Ectodermal cell (in vitro differentiated cells): ENCODE measurements at regions not wholly inside any gene's neighbourhood (a gene's known extent, or its start where the extent isn't known, plus 50 kb on each side); places are given as distances from the start of the nearest gene placed in this dataset.

Experiments used
- H3K27ac ChIP-seq: 2 replicates; pipeline ENCODE4 v1.7.0; 2013; ENCODE audit warnings: mild to moderate bottlenecking, low read depth, low read length; ENCODE audit not compliant: insufficient read depth, poor library complexity, severe bottlenecking
- H3K27me3 ChIP-seq: 2 replicates; pipeline ENCODE4 v1.7.0; 2013; ENCODE audit warnings: mild to moderate bottlenecking, low read length; ENCODE audit not compliant: insufficient read depth, control insufficient read depth, poor library complexity, severe bottlenecking
- H3K36me3 ChIP-seq: one replicate; pipeline ENCODE4 v1.7.0; 2013; ENCODE audit warnings: low read length; ENCODE audit not compliant: control insufficient read depth, insufficient read depth
- H3K4me1 ChIP-seq: one replicate; pipeline ENCODE4 v1.7.0; 2013; ENCODE audit warnings: low read length; ENCODE audit not compliant: control insufficient read depth, insufficient read depth
- H3K4me3 ChIP-seq: 2 replicates; pipeline ENCODE4 v1.7.0; 2013; ENCODE audit warnings: low read depth, low read length, control low read depth; ENCODE audit not compliant: insufficient read depth
- H3K9me3 ChIP-seq: 2 replicates; pipeline ENCODE4 v1.7.0; 2013; ENCODE audit warnings: mild to moderate bottlenecking, low read length, moderate library complexity; ENCODE audit not compliant: control insufficient read depth
- WGBS, 2 experiments: methylation state at CpG; one replicate each; pipeline ENCODE4 v1.1.7; 2013; ENCODE audit warnings: missing lambda C conversion rate in 2 of 2; 5-methylcytosine and 5-hydroxymethylcytosine counted together

GRCh38 chr6:140372064-140372463 lies 997.6 kb upstream of the CITED2 start:
- Histone ChIP-seq H3K27me3 (no peaks in the 10 kb centered on the region), H3K36me3 (no peaks in the 10 kb centered on the region), H3K9me3 (no peaks in the 10 kb centered on the region), H3K4me1 (no peaks in the 10 kb centered on the region), H3K4me3 (no peak overlapping the region), H3K27ac (no peak overlapping the region)
- WGBS, 2 experiments, result 72 to 85% methylated on average over 3 of the region's 4 CpGs

DNA sequence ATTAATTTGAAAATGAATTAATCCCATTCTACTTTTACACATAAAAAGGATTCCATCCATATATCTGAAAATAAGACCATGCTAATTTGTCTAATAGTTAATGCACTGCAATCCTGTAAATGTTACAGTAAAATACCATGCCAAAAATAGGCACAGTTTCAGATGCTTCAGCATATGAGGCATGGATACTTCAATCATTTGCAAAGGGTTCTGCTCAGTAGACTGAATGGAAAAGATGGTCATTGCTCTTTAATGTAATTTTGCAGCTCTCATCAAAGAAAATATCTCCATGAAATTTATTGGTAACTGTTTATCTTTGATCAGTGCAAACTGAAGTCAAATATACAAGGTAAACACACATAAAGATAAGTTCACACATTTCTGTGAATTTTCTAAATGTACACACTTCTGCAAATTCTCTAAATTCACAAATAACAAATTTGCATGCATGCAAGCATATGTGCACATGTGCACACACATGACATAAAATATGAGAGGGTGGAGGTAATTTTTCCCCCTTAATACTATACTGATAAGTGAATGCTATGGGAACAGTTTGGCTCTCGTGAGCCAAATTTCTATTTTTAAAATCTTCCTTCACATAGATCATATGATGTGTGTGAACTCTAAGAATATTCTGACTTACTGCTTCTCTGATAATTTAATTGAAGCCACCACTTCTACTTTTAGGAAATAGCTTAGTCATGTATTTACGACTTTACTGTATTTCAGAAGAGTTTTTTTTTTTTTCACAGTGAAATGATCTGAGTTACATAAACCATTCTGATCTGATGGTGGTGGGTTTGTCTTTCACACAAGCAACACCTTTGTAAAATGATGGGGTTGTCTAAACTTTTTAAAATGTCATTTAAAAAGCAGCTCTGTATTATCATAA lies 996.8 kb upstream of the CITED2 start:
- Histone ChIP-seq H3K27me3 (no peaks in the 10 kb centered on the region), H3K27ac (no peak overlapping the region), H3K4me1 (no peaks in the 10 kb centered on the region), H3K36me3 (no peaks in the 10 kb centered on the region), H3K9me3 (no peaks in the 10 kb centered on the region), H3K4me3 (no peak overlapping the region)
- 85% methylated on average over 2 of the region's 2 CpGs; no CpG with 5 or more reads in 1 of the 2 experiments for WGBS, 2 experiments

- WGBS, 2 experiments, result no CpG with 5 or more reads among the region's 1 CpG
- no peak overlapping the region for H3K27ac ChIP-seq
Measured at GRCh38 chr6:140370441-140370840, 996.0 kb upstream of the CITED2 start.

DNA sequence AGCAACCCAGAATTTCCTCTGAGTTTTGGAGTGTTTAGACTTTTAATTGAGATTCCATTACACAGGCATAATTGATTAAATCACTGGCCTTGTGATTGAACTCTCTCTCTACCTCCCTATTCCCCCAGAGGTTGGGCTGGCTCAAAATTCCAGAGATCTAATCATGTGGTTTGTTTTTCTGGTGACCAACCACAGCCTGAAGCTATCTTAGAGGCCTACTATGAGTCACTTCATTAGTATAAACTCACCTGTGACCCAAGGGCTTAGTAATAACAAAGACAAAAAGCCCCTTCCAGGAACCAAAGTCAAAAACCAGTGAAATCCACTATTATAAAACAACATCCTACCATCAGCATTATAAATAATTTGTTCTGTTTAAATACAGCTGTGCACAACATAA lies 992.5 kb upstream of the CITED2 start:
- Histone ChIP-seq H3K9me3 (peaks cover 2% of the 10 kb centered on the region), H3K27ac (no peak overlapping the region), H3K27me3 (no peaks in the 10 kb centered on the region), H3K4me3 (no peak overlapping the region), H3K36me3 (no peaks in the 10 kb centered on the region), H3K4me1 (no peaks in the 10 kb centered on the region)

More at GRCh38 chr6:140370441-140370840, 996.0 kb upstream of the CITED2 start:
- Histone ChIP-seq H3K4me3 (no peak overlapping the region), H3K27me3 (no peaks in the 10 kb centered on the region), H3K4me1 (no peaks in the 10 kb centered on the region), H3K36me3 (no peaks in the 10 kb centered on the region), H3K9me3 (no peaks in the 10 kb centered on the region)

GRCh38 chr6:140364916-140365315 lies 990.5 kb upstream of the CITED2 start:
- Histone ChIP-seq H3K4me1 (no peaks in the 10 kb centered on the region), H3K4me3 (no peak overlapping the region), H3K36me3 (no peaks in the 10 kb centered on the region)

DNA sequence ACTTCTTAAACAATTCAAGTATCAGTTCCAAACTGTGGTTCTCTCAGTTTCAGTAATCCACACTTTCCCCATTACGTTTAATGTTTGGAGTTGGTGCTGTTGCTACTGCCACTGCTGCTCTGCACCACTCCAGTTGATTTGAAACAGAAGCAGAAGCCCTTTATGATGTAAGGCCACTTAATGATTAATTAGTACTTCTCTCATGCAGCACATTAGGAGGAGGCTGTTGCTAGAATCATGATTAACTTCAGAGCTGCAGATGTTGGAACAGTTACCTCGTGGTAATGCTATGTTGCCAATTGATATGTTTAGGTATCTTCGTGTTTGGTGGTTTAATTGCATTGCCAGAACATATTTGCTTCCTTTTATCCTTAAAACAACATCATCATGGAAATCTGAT lies 986.2 kb upstream of the CITED2 start:
- H3K27me3 ChIP-seq, result no peaks in the 10 kb centered on the region

More at GRCh38 chr6:140364916-140365315, 990.5 kb upstream of the CITED2 start:
- H3K27me3 ChIP-seq, result no peaks in the 10 kb centered on the region
- H3K27ac ChIP-seq, result no peak overlapping the region
- H3K9me3 ChIP-seq, result peaks cover 2% of the 10 kb centered on the region

GRCh38 chr6:140355476-140355875 lies 981.0 kb upstream of the CITED2 start:
- H3K27me3 ChIP-seq, result no peaks in the 10 kb centered on the region
- H3K4me1 ChIP-seq, result no peaks in the 10 kb centered on the region
- H3K27ac ChIP-seq, result no peak overlapping the region
- no peak overlapping the region for H3K4me3 ChIP-seq
- 64 to 82% methylated on average over 1 of the region's 1 CpG for WGBS, 2 experiments
- no peaks in the 10 kb centered on the region for H3K9me3 ChIP-seq
- no peaks in the 10 kb centered on the region for H3K36me3 ChIP-seq

More for the DNA sequence above, 986.2 kb upstream of the CITED2 start:
- Histone ChIP-seq H3K27ac (no peak overlapping the region), H3K4me1 (no peaks in the 10 kb centered on the region), H3K9me3 (peaks cover 2% of the 10 kb centered on the region), H3K4me3 (no peak overlapping the region), H3K36me3 (no peaks in the 10 kb centered on the region)
- WGBS, 2 experiments, result 92 to 100% methylated on average over 1 to 3 of the region's 3 CpGs

DNA sequence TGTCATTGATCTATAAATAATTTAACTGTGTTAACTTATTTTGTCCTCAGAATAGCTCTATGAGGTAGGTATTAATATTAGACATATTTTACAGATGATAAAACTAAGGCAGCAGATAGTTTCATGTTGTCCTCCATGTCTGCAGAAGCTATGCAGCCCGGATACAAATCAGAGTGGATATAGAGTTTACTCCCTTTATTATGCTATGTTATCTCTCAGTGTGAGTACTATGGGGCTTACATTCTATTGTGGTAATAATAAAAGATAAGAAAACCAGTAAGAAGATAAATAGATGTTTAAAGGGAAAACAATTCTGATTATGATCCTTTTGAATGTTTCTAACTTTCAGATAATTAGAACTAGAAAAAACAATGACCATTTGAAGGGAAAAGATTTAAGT lies 979.8 kb upstream of the CITED2 start:
- no peaks in the 10 kb centered on the region for H3K4me1 ChIP-seq
- no peak overlapping the region for H3K27ac ChIP-seq
- H3K36me3 ChIP-seq, result no peaks in the 10 kb centered on the region
- H3K9me3 ChIP-seq, result no peaks in the 10 kb centered on the region
- H3K27me3 ChIP-seq, result no peaks in the 10 kb centered on the region
- 100% methylated on average over 1 of the region's 1 CpG for WGBS, 2 experiments
- H3K4me3 ChIP-seq, result no peak overlapping the region

DNA sequence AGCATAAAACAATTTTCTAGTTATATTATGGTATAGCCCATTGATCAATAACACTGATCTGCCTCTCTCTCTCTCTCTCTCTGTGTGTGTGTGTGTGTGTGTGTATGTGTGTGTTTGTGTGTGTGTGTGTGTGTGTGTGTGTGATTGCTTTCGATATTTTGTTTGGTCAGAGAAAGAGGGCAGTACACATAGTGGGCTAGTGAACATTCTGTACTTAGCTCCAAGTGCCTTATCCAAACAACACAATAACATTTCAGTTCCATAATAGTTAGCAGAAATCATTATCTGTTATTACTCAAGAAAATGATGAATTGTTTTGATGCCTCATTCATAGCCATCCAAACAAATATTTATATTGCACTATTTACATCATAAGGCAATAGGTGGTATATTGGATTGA lies 979.1 kb upstream of the CITED2 start:
- Histone ChIP-seq H3K9me3 (no peaks in the 10 kb centered on the region), H3K4me1 (no peaks in the 10 kb centered on the region), H3K27ac (no peak overlapping the region), H3K36me3 (no peaks in the 10 kb centered on the region), H3K27me3 (no peaks in the 10 kb centered on the region), H3K4me3 (no peak overlapping the region)
- no CpG with 5 or more reads among the region's 1 CpG for WGBS, 2 experiments

DNA sequence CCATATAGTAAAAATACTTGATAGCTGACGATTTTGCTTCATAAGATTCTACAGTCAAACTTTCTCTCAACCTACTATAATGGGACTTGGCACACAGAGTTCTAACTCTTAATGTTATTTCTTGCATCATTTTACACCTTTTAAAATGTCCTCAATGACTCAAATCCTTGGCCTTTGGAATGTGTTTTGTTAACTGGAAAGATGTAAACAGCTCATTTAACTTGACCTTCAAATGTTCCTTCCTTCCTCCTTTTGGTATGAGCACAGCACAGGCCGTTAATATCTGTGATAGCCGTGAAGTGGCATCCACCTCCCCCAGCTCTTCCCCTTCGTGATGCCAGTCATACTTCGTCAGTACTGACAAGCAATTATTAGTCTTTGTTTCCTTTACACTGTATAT lies 972.0 kb upstream of the CITED2 start:
- H3K27me3 ChIP-seq, result no peaks in the 10 kb centered on the region
- H3K9me3 ChIP-seq, result no peaks in the 10 kb centered on the region
- H3K27ac ChIP-seq, result no peak overlapping the region
- no peaks in the 10 kb centered on the region for H3K4me1 ChIP-seq
- H3K36me3 ChIP-seq, result no peaks in the 10 kb centered on the region
- H3K4me3 ChIP-seq, result no peak overlapping the region
- WGBS, 2 experiments, result 94 to 99% methylated on average over 5 of the region's 5 CpGs
